HG03097 (cell line): ENCODE measurements at regions not wholly inside any gene's neighbourhood (a gene's known extent, or its start where the extent isn't known, plus 50 kb on each side); places are given as distances from the start of the nearest gene placed in this dataset.

Experiments
- ATAC-seq: cut with Tn5 transposase; IDR thresholded peaks from one replicate; pipeline ENCODE4 v1.9.1; 2021; ENCODE audit not compliant: unreplicated experiment, low FRiP score

- no peak for ATAC-seq
Observed at GRCh38 chr21:27114111-27114510, 147.2 kb upstream of the ADAMTS5 start.

GRCh38 chr21:27112186-27112585, 145.3 kb upstream of the ADAMTS5 start:
- no peak for ATAC-seq

- no peak for ATAC-seq
Observed at GRCh38 chr21:27110956-27111355, 144.1 kb upstream of the ADAMTS5 start.

- ATAC-seq, result no peak
Observed at GRCh38 chr21:27108701-27109100, 141.8 kb upstream of the ADAMTS5 start.

GRCh38 chr21:27108228-27108627, 141.3 kb upstream of the ADAMTS5 start:
- ATAC-seq, result no peak

GRCh38 chr21:27104846-27105431, 138.1 kb upstream of the ADAMTS5 start:
- no peak for ATAC-seq

GRCh38 chr21:27103768-27104167, 136.9 kb upstream of the ADAMTS5 start:
- no peak for ATAC-seq

GRCh38 chr21:27101523-27101922, 134.6 kb upstream of the ADAMTS5 start:
- no peak for ATAC-seq

GRCh38 chr21:27094184-27094948, 127.5 kb upstream of the ADAMTS5 start:
- ATAC-seq, result no peak

GRCh38 chr21:27086630-27087029, 119.7 kb upstream of the ADAMTS5 start:
- ATAC-seq, result no peak

GRCh38 chr21:27086186-27086585, 119.3 kb upstream of the ADAMTS5 start:
- no peak for ATAC-seq

- no peak for ATAC-seq
Observed at GRCh38 chr21:27085387-27085786, 118.5 kb upstream of the ADAMTS5 start.

GRCh38 chr21:27083144-27083543, 116.3 kb upstream of the ADAMTS5 start:
- no peak for ATAC-seq

- no peak for ATAC-seq
Observed at GRCh38 chr21:27082431-27083010, 115.6 kb upstream of the ADAMTS5 start.

GRCh38 chr21:27079636-27080240, 112.8 kb upstream of the ADAMTS5 start:
- no peak for ATAC-seq

- no peak for ATAC-seq
Observed at GRCh38 chr21:27078915-27079314, 112.0 kb upstream of the ADAMTS5 start.

GRCh38 chr21:27077501-27077900, 110.6 kb upstream of the ADAMTS5 start:
- ATAC-seq, result no peak

- ATAC-seq, result no peak
Observed at GRCh38 chr21:27076025-27076424, 109.1 kb upstream of the ADAMTS5 start.

GRCh38 chr21:27070861-27071670, 104.2 kb upstream of the ADAMTS5 start:
- no peak for ATAC-seq

GRCh38 chr21:27068811-27069210, 101.9 kb upstream of the ADAMTS5 start:
- ATAC-seq, result no peak

GRCh38 chr21:27067226-27067625, 100.3 kb upstream of the ADAMTS5 start:
- ATAC-seq, result no peak
